Non-pigmented ciliary epithelial cell (primary cell): ENCODE measurements at regions not wholly inside any gene's neighbourhood (a gene's known extent, or its start where the extent isn't known, plus 50 kb on each side); places are given as distances from the start of the nearest gene placed in this dataset.
"Not testable (repeated sequence)": the region's sequence is repeated elsewhere in the genome, so short reads cannot be mapped to it uniquely, and the experiment has no call there.

Experiments used
- DNase-seq: peaks from one replicate; pipeline ENCODE4 v3.0.0-alpha.2; 2010; ENCODE audit warnings: low read depth

DNA sequence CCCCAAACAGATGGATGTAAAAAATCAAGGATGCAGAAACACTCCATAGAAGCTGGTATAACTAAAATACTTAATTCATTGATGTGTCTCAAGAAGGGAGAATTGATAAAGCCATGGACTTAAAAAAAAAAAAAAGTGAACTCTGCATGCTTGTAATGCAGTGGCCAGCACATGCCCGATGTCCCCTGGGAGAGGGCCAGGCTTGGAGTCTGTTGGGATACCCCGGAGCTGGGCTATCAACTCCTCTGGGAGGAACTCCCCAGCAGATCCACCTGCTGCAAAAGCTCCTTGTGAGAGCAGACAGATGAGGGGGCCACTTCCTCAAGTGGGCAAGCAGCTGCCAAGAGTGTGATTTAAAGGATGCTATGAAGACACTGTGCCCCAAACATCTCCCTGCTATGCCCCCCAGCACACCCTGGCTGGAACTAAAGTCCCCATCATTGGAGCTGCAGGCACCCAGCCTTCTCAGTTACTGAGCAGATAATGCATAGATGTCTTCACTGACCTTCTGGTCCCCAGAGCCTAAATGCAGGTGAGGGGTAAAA is 311.5 kb upstream of the ID2 start:
- no peak for DNase-seq

GRCh38 chr2:8371653-8372052 is 310.2 kb upstream of the ID2 start:
- DNase-seq, result no peak

- no peak for DNase-seq
Observed at GRCh38 chr2:8374782-8375181, 307.1 kb upstream of the ID2 start.

GRCh38 chr2:8376603-8377410 is 305.0 kb upstream of the ID2 start:
- DNase-seq, result no peak

DNA sequence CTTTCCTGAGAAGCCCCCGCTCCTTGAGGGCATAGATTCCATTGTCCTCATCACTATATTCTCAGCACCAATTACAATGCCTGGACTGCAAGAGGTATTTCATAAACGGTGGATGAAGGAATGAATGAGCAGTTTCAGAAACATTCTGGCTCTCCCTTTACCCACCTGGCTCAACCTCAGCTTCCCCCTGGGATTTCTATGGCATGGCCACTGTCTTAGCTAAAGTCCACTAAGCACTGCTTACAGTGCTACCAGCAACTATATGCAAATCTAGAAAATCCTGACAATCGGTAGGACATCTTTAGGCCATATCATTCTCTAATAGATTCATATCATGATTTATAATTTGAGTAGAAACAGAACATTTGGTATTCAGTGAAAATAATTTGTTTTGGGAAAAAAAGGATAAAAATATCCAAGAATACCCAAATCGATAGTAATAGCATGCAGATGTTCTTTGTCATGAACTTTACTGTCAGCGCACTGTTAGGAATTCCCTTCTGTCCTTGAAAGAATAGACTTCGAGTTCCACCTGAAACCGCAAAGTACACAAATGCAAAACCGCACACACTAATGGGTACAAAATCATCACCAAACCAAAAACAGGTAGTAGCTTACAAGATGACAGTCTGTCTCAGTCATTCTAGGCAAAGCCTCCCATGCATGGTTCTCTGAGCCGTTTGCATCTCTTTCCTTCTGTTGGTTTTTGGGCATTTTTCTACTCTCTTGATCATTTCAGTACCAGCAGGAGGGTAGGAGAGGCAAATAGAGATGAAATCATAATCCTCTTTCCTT is 303.6 kb upstream of the ID2 start:
- DNase-seq, result no peak

DNA sequence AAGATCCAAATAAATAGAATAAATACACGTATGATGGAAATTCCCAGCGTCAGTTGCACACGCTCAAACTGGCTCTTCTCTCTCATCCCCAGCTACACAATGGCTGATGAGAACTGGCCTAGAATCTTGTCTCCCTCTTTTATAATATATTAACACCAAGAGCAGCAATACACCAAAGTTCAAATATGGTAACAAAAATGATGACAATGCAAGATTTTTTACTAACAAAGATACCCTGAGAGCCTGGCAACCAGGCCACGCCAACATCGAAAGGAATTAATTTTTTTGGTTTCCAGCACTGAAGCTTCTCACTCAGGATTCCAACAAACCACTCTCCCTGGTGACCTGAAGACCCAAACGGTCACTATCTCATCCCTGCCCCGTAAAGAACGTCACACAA is 302.7 kb upstream of the ID2 start:
- no peak for DNase-seq

DNA sequence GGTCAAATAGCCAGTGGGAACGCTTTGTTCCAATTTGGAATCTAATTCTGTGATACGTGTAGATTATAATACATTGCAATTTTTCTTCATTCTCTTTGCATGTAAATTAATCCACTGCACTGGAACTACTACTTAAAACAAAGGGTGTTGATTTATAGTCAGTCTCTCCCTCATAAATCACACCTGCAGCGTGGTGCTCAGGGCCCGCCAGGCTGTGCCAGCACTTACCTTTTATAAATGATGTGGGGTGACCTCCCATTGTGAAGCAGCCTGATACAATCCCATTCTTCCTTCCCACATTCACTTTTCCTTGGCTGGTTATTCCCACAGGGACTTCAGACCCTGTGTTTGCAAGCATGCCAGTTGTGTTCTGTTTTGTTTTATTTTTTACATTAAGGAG is 302.3 kb upstream of the ID2 start:
- DNase-seq, result no peak

- DNase-seq, result no peak
Observed at GRCh38 chr2:8380026-8380425, 301.8 kb upstream of the ID2 start.

GRCh38 chr2:8380566-8380965 is 301.3 kb upstream of the ID2 start:
- DNase-seq, result no peak

DNA sequence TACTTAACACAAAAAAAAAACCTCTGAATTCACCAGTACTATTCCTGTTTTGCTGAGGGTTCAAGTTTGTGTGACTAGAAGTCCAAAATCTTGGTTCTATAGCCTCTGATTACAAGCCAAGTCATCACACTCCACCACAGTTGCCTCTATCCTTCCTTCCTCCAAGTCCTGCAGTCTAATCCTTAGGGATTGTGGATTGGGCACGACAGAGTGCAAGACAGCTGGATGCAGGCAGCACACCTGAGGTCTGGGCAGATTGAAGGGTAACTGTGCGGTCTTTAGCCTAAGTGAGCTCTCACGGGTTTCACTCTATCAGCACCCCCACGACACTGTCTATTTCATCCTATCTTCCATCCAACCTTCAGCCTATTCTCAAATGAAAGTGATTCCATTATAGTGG is 299.4 kb upstream of the ID2 start:
- DNase-seq, result no peak

DNA sequence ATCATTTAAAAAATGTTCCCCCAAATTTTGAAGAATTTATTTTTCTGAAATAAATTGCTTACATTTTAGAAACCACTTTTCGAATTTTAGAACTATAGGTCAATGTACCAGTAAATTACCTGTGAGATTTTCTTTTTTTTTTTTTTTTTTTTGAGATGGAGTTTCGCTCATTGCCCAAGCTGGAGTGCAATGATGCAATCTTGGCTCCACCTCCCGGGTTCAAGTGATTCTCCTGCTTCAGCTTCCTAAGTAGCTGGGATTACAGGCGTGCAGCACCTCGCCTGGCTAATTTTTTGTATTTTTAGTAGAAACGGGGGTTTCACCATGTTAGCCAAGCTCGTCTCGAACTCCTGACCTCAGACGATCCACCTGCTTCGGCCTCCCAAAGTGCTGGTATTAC is 295.1 kb upstream of the ID2 start:
- not testable (repeated sequence) for DNase-seq

- no peak for DNase-seq
Observed at GRCh38 chr2:8388781-8389180, 293.1 kb upstream of the ID2 start.

DNA sequence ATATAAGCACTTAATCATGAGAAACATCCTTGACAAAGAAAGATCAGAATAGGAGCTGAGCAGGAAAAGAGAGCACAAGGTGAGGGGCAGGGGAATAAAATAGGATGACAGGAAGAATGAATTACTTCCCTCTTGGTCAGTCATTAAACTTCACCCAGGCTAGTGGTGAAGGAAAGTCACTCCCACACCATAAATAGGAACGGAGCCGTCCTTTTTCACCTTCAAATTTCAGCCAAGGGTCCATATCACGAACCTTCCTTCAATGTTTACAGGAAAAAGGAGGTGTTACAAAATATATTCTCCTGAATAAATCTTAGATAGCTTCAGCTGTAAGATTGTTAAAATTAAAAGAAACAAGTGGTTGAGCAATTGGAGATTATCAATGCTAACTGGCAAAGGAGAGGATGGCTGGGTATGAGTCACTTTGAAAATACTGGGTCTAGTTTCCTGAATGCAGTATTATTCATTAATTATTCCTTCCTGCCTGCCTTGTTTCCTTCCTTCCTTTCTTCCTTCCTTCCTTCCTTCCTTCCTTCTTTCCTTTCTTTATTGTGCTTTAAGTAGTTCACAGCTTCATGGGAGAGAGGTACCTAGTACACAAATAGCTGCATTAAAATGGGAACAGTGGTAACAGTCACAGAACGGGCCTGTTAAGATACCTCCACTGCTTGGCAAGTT is 292.3 kb upstream of the ID2 start:
- DNase-seq, result no peak

GRCh38 chr2:8391126-8391525 is 290.7 kb upstream of the ID2 start:
- no peak for DNase-seq

DNA sequence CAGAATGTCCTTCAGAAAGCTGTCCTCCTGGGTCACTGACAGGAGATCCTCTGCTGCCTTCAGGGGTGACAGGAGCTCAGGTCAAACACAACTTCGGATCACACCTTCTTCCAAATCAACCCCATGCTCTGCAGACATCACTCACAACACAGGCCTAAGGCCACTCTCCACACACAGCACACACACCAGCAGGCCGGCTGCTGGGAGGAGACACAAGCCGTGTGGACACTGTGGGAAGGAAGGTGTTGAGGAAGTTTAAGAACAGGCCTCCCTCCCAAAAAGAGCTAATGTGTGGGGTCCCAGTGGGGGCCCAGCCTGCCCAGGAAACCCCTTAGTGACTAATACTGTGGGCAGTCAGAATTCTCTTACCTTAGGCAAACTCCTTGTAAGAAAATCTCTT is 290.3 kb upstream of the ID2 start:
- no peak for DNase-seq

DNA sequence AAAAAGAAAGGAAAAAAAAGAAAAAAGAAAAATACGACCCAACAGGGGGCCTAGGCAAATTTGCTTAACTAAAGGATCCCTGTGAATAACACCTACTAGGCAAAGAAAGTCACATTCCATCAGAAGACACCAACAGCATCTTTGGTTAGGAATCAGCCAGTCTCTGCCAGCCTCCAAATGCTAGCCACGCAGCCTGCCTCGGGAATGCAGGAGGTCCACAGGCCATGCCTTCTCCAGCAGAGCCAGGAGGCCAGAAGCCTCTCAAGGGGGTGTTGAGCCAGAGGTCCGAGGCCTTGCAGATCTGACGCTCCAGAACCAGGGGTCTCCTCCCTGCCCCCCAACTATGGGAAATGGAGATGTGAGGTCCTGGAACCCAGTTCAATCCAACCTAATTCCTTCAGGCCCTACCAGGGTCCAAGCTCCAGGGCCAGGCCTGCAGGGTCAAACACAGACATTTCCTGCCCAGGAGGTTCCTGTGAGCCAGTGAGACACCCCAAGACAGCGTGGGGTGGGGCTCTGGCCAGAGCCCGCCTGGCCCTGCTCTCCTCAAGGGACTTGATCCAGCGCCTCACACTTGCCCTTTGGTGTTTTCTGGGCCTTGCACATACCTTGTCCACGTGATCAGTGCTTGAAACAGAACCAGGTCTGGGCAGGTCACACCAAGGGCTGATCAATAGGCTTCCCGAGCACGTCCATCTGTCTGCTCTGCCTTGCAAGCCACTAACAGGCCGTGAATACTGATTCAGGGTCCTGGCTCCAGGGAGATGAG is 289.6 kb upstream of the ID2 start:
- no peak for DNase-seq

DNA sequence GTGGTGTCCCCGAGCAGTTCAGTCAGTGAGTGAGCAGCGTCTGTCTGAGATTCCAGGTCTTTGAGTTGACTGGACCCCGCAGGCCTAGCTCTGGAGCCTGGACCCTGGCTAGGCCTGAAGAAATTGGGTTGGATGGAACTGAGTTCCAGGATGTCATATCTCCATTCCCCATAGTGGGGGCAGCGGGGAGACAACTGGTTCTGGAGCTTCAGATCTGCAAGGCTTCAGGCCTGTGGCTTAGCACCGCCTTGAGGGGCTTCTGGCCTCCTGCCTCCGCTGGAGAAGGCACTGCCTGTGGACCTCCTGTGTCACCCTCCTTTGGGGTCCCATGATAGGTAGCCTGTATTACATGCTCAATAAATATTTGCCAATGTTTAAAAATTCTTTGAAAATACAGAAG is 288.4 kb upstream of the ID2 start:
- no peak for DNase-seq

DNA sequence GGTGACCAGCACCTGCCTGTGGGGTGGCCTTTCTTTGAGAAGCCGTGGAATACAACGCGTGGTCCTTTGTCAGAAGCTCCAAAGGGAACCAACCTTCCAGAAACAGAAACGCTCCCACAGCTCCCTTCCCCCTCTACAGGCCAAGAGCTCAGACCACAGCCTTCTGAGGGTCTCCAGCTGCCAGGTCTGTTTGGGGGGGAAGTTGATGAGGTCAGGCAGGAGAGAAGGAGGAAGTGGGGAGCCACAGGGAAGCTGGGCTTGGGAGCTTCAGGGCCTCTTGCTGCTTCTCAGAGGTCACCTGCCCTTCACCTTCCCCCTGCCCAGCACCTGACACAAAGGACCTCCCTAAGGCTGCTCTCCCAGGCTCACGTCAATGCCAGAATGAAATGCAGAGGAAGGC is 287.7 kb upstream of the ID2 start:
- no peak for DNase-seq

- DNase-seq, result no peak
Observed at GRCh38 chr2:8394569-8395359, 287.1 kb upstream of the ID2 start.

GRCh38 chr2:8395718-8396117 is 286.1 kb upstream of the ID2 start:
- DNase-seq, result no peak

GRCh38 chr2:8398040-8398668 is 283.7 kb upstream of the ID2 start:
- DNase-seq, result no peak
